ENCODE measurements at regions not wholly inside any gene's neighbourhood (a gene's known extent, or its start where the extent isn't known, plus 50 kb on each side); places are given as distances from the start of the nearest gene placed in this dataset.
"Not testable (repeated sequence)": the region's sequence is repeated elsewhere in the genome, so short reads cannot be mapped to it uniquely, and the experiment has no call there.

GRCh38 chr14:34275078-34275477 lies 187.0 kb downstream of the SPTSSA start:
- Histone ChIP-seq H3K4me3 (ENCODE audit: insufficient read depth, low read length) (no peak overlapping the region), H3K27ac (ENCODE audit: low read depth, low read length) (no peak overlapping the region), H3K9me3 (ENCODE audit: low read depth, low read length) (no peaks in the 10 kb centered on the region), H3K27me3 (ENCODE audit: insufficient read depth, low read length) (no peaks in the 10 kb centered on the region), H4K20me1 (ENCODE audit: insufficient read depth, low read length) (no peaks in the 10 kb centered on the region), H3K79me2 (ENCODE audit: insufficient read depth, low read length) (no peaks in the 10 kb centered on the region), H3K4me1 (ENCODE audit: insufficient read depth, low read length) (no peaks in the 10 kb centered on the region), H3K4me2 (ENCODE audit: insufficient read depth, low read length) (no peak overlapping the region), H3K36me3 (ENCODE audit: insufficient read depth, low read length) (no peaks in the 10 kb centered on the region), H2AFZ (ENCODE audit: low read length) (no peak overlapping the region)
- no peak for DNase-seq (ENCODE audit: insufficient read length, low spot score, missing footprints)
- no peak for TF ChIP-seq CTCF (IDR thresholded peaks at IDR 0.05; ENCODE audit: extremely low read depth, low read depth, low read length)

GRCh38 chr14:34273716-34274115 lies 188.3 kb downstream of the SPTSSA start:
- H3K4me2 ChIP-seq (ENCODE audit: insufficient read depth, low read length); H3K36me3 ChIP-seq (ENCODE audit: insufficient read depth, low read length); H3K4me1 ChIP-seq (ENCODE audit: insufficient read depth, low read length); DNase-seq (ENCODE audit: insufficient read length, low spot score, missing footprints); H3K4me3 ChIP-seq (ENCODE audit: insufficient read depth, low read length); H4K20me1 ChIP-seq (ENCODE audit: insufficient read depth, low read length); H3K79me2 ChIP-seq (ENCODE audit: insufficient read depth, low read length); H3K9me3 ChIP-seq (ENCODE audit: low read depth, low read length); H3K27ac ChIP-seq (ENCODE audit: low read depth, low read length); H2AFZ ChIP-seq (ENCODE audit: low read length); H3K27me3 ChIP-seq (ENCODE audit: insufficient read depth, low read length): not testable (repeated sequence)

GRCh38 chr14:34270361-34270760 lies 191.7 kb downstream of the SPTSSA start:
- H3K4me3 ChIP-seq (ENCODE audit: insufficient read depth, low read length) = no peak overlapping the region
- H3K4me1 ChIP-seq (ENCODE audit: insufficient read depth, low read length) = no peaks in the 10 kb centered on the region
- no peak for DNase-seq (ENCODE audit: insufficient read length, low spot score, missing footprints)
- H3K4me2 ChIP-seq (ENCODE audit: insufficient read depth, low read length) = no peak overlapping the region
- H3K36me3 ChIP-seq (ENCODE audit: insufficient read depth, low read length) = no peaks in the 10 kb centered on the region
- no peaks in the 10 kb centered on the region for H3K27me3 ChIP-seq (ENCODE audit: insufficient read depth, low read length)
- no peak overlapping the region for H2AFZ ChIP-seq (ENCODE audit: low read length)
- H3K27ac ChIP-seq (ENCODE audit: low read depth, low read length) = no peak overlapping the region
- H3K79me2 ChIP-seq (ENCODE audit: insufficient read depth, low read length) = no peaks in the 10 kb centered on the region
- TF ChIP-seq CTCF (IDR thresholded peaks at IDR 0.05; ENCODE audit: extremely low read depth, low read depth, low read length) = no peak
- no peaks in the 10 kb centered on the region for H3K9me3 ChIP-seq (ENCODE audit: low read depth, low read length)
- no peaks in the 10 kb centered on the region for H4K20me1 ChIP-seq (ENCODE audit: insufficient read depth, low read length)

- H3K4me1 ChIP-seq (ENCODE audit: insufficient read depth, low read length) = no peaks in the 10 kb centered on the region
- no peak for DNase-seq (ENCODE audit: insufficient read length, low spot score, missing footprints)
- H3K9me3 ChIP-seq (ENCODE audit: low read depth, low read length) = no peaks in the 10 kb centered on the region
- H2AFZ ChIP-seq (ENCODE audit: low read length) = no peak overlapping the region
- no peaks in the 10 kb centered on the region for H3K27me3 ChIP-seq (ENCODE audit: insufficient read depth, low read length)
- H4K20me1 ChIP-seq (ENCODE audit: insufficient read depth, low read length) = no peaks in the 10 kb centered on the region
- no peaks in the 10 kb centered on the region for H3K36me3 ChIP-seq (ENCODE audit: insufficient read depth, low read length)
- no peak for TF ChIP-seq CTCF (IDR thresholded peaks at IDR 0.05; ENCODE audit: extremely low read depth, low read depth, low read length)
- H3K79me2 ChIP-seq (ENCODE audit: insufficient read depth, low read length) = no peaks in the 10 kb centered on the region
- no peak overlapping the region for H3K4me3 ChIP-seq (ENCODE audit: insufficient read depth, low read length)
- H3K4me2 ChIP-seq (ENCODE audit: insufficient read depth, low read length) = no peak overlapping the region
- H3K27ac ChIP-seq (ENCODE audit: low read depth, low read length) = no peak overlapping the region
Observed at GRCh38 chr14:34266344-34266743, 195.7 kb downstream of the SPTSSA start.

Measured in osteoblast (primary cell).